ENCODE measurements at regions not wholly inside any gene's neighbourhood (a gene's known extent, or its start where the extent isn't known, plus 50 kb on each side); places are given as distances from the start of the nearest gene placed in this dataset.

- DNase-seq = no peak
- no peak overlapping the region for H3K4me3 ChIP-seq (ENCODE audit: low read length)
- H3K27ac ChIP-seq (ENCODE audit: low read length) = no peak overlapping the region
- no peaks in the 10 kb centered on the region for H3F3A ChIP-seq (ENCODE audit: insufficient read depth, low read length)
- H3K9me2 ChIP-seq (replicated peaks; ENCODE audit: insufficient read depth, low read length) = no peaks in the 10 kb centered on the region
- no peaks in the 10 kb centered on the region for H3K9me3 ChIP-seq (replicated peaks; ENCODE audit: insufficient read depth, low read length)
- TF ChIP-seq, protein P1, sequence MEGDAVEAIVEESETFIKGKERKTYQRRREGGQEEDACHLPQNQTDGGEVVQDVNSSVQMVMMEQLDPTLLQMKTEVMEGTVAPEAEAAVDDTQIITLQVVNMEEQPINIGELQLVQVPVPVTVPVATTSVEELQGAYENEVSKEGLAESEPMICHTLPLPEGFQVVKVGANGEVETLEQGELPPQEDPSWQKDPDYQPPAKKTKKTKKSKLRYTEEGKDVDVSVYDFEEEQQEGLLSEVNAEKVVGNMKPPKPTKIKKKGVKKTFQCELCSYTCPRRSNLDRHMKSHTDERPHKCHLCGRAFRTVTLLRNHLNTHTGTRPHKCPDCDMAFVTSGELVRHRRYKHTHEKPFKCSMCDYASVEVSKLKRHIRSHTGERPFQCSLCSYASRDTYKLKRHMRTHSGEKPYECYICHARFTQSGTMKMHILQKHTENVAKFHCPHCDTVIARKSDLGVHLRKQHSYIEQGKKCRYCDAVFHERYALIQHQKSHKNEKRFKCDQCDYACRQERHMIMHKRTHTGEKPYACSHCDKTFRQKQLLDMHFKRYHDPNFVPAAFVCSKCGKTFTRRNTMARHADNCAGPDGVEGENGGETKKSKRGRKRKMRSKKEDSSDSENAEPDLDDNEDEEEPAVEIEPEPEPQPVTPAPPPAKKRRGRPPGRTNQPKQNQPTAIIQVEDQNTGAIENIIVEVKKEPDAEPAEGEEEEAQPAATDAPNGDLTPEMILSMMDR (IDR thresholded peaks at IDR 0.05; ENCODE audit: low read length) = no peak
- TF ChIP-seq EZH2phosphoT487 (IDR thresholded peaks at IDR 0.05; ENCODE audit: low read length) (no peak), EZH2 (optimal IDR thresholded peaks at IDR 0.05; ENCODE audit: low read depth, low read length) (no peak)
- H2AFZ ChIP-seq (ENCODE audit: low read length) = no peak overlapping the region
- H3K4me2 ChIP-seq (ENCODE audit: low read depth, low read length) = no peak overlapping the region
- no peaks in the 10 kb centered on the region for H3K27me3 ChIP-seq (replicated peaks; ENCODE audit: insufficient read depth, low read length)
- no peaks in the 10 kb centered on the region for H3K36me3 ChIP-seq (replicated peaks; ENCODE audit: insufficient read depth, low read length)
- no peaks in the 10 kb centered on the region for H4K20me1 ChIP-seq (ENCODE audit: insufficient read depth, low read length)
- H3K79me2 ChIP-seq (ENCODE audit: low read length) = no peaks in the 10 kb centered on the region
- H3K9ac ChIP-seq (ENCODE audit: low read length) = no peak overlapping the region
- H3K4me1 ChIP-seq (ENCODE audit: low read length) = no peaks in the 10 kb centered on the region
These were observed 206.3 kb downstream of the PCDH17 start for GRCh38 chr13:57837801-57838200.

DNA sequence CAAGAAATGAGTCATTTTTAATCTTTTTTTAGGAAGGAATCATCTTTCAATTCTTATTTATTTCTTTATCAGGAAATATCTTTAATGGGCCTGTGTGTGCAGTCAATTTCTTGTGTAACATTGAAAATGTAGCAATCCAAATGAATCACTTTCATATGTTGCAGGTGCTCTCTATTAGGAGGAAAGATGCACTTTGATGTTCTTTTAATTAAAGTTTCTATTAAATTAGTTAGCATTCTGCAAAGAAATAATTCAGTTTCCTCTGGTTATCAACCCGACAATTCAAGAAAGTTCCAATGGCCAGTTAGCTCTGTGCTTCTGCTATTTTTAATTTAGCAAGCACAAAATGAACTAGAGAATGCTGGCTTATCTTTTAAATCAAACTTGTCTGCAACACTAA is 212.0 kb downstream of the PCDH17 start:
- Histone ChIP-seq H3K4me2 (ENCODE audit: low read depth, low read length) (no peak overlapping the region), H3K9me3 (replicated peaks; ENCODE audit: insufficient read depth, low read length) (no peaks in the 10 kb centered on the region), H3K27ac (ENCODE audit: low read length) (no peak overlapping the region), H4K20me1 (ENCODE audit: insufficient read depth, low read length) (no peaks in the 10 kb centered on the region), H2AFZ (ENCODE audit: low read length) (no peak overlapping the region), H3K4me3 (ENCODE audit: low read length) (no peak overlapping the region), H3F3A (ENCODE audit: insufficient read depth, low read length) (peaks cover 4% of the 10 kb centered on the region; the same call in 1 of the 2 replicates), H3K4me1 (ENCODE audit: low read length) (no peaks in the 10 kb centered on the region), H3K9ac (ENCODE audit: low read length) (no peak overlapping the region), H3K79me2 (ENCODE audit: low read length) (no peaks in the 10 kb centered on the region), H3K36me3 (replicated peaks; ENCODE audit: insufficient read depth, low read length) (no peaks in the 10 kb centered on the region), H3K27me3 (replicated peaks; ENCODE audit: insufficient read depth, low read length) (no peaks in the 10 kb centered on the region), H3K9me2 (replicated peaks; ENCODE audit: insufficient read depth, low read length) (no peaks in the 10 kb centered on the region)
- DNase-seq = no peak
- TF ChIP-seq EZH2phosphoT487 (IDR thresholded peaks at IDR 0.05; ENCODE audit: low read length) = no peak
- TF ChIP-seq, protein P1 (IDR thresholded peaks at IDR 0.05; ENCODE audit: low read length) = no peak
- no peak for TF ChIP-seq EZH2 (optimal IDR thresholded peaks at IDR 0.05; ENCODE audit: low read depth, low read length)

GRCh38 chr13:57846600-57847173 is 215.1 kb downstream of the PCDH17 start:
- no peaks in the 10 kb centered on the region for H3K36me3 ChIP-seq (replicated peaks; ENCODE audit: insufficient read depth, low read length)
- no peak overlapping the region for H3K9ac ChIP-seq (ENCODE audit: low read length)
- H3K4me3 ChIP-seq (ENCODE audit: low read length) = no peak overlapping the region
- H3K27ac ChIP-seq (ENCODE audit: low read length) = no peak overlapping the region
- no peaks in the 10 kb centered on the region for H3K9me3 ChIP-seq (replicated peaks; ENCODE audit: insufficient read depth, low read length)
- no peaks in the 10 kb centered on the region for H3K4me1 ChIP-seq (ENCODE audit: low read length)
- H3K4me2 ChIP-seq (ENCODE audit: low read depth, low read length) = no peak overlapping the region
- no peak for DNase-seq
- H4K20me1 ChIP-seq (ENCODE audit: insufficient read depth, low read length) = no peaks in the 10 kb centered on the region
- no peak overlapping the region for H2AFZ ChIP-seq (ENCODE audit: low read length)
- peaks cover 4% of the 10 kb centered on the region; the same call in 1 of the 2 replicates for H3F3A ChIP-seq (ENCODE audit: insufficient read depth, low read length)
- no peaks in the 10 kb centered on the region for H3K27me3 ChIP-seq (replicated peaks; ENCODE audit: insufficient read depth, low read length)
- H3K79me2 ChIP-seq (ENCODE audit: low read length) = no peaks in the 10 kb centered on the region
- no peaks in the 10 kb centered on the region for H3K9me2 ChIP-seq (replicated peaks; ENCODE audit: insufficient read depth, low read length)
- no peak for TF ChIP-seq EZH2phosphoT487 (IDR thresholded peaks at IDR 0.05; ENCODE audit: low read length)
- TF ChIP-seq, protein P1 (IDR thresholded peaks at IDR 0.05; ENCODE audit: low read length) = no peak
- no peak for TF ChIP-seq EZH2 (optimal IDR thresholded peaks at IDR 0.05; ENCODE audit: low read depth, low read length)
